Thoracic aorta (tissue), 2 donors: ENCODE measurements at regions not wholly inside any gene's neighbourhood (a gene's known extent, or its start where the extent isn't known, plus 50 kb on each side); places are given as distances from the start of the nearest gene placed in this dataset.

ENCODE experiments used
- ATAC-seq: fragments of 150-250 bp; one replicate; pipeline ENCODE4 v1.8.0; 2017; ENCODE audit warnings: low read depth; ENCODE audit not compliant: insufficient number of reproducible peaks, low FRiP score
- DNase-seq: peaks from one replicate; pipeline ENCODE4 v3.0.0-alpha.2; 2020; ENCODE audit warnings: low spot score
- H3K27ac ChIP-seq, 2 donors: fragments of 200-600 bp; sonication (generic); 1 replicate in 1 of 2; 2 replicates in 1 of 2; pipeline ENCODE4 v1.5.1; 2016; ENCODE audit warnings: mild to moderate bottlenecking in 2 of 2, moderate library complexity in 2 of 2
- H3K27me3 ChIP-seq: fragments of 200-600 bp; sonication (generic); replicated peaks from 2 replicates; pipeline ENCODE4 v1.6.0; 2016; ENCODE audit warnings: mild to moderate bottlenecking; ENCODE audit not compliant: insufficient read depth
- H3K36me3 ChIP-seq: fragments of 200-600 bp; sonication (generic); one replicate; pipeline ENCODE4 v1.5.1; 2016
- H3K4me1 ChIP-seq, 2 donors: fragments of 200-600 bp; sonication (generic); 1 replicate in 1 of 2; 2 replicates in 1 of 2; pipeline versions ENCODE4 v1.5.1 to v1.6.0; 2016; ENCODE audit warnings: low read depth in 2 of 2, mild to moderate bottlenecking in 1 of 2; ENCODE audit not compliant: control insufficient read depth in 1 of 2
- H3K4me3 ChIP-seq: fragments of 200-600 bp; sonication (generic); 2 replicates; pipeline ENCODE4 v1.5.1; 2016; ENCODE audit warnings: mild to moderate bottlenecking
- H3K9me3 ChIP-seq: fragments of 200-600 bp; sonication (generic); 2 replicates; pipeline ENCODE4 v1.5.1; 2016
- CTCF ChIP-seq: fragments of 200-600 bp; sonication (generic); IDR thresholded peaks from one replicate; pipeline ENCODE4 v1.5.1; 2019; ENCODE audit warnings: antibody characterized with exemption

GRCh38 chr2:128663371-128664050, 344.8 kb upstream of the HS6ST1 start:
- ATAC-seq (no peak), DNase-seq (no peak)
- Histone ChIP-seq H3K9me3 (no peaks in the 10 kb centered on the region), H3K4me1 (no peaks in the 10 kb centered on the region), H3K27me3 (no peaks in the 10 kb centered on the region), H3K4me3 (no peak overlapping the region), H3K27ac (no peak overlapping the region), H3K36me3 (no peaks in the 10 kb centered on the region)
- TF ChIP-seq CTCF, result no peak

- Histone ChIP-seq H3K27me3 (no peaks in the 10 kb centered on the region), H3K27ac (no peak overlapping the region), H3K9me3 (no peaks in the 10 kb centered on the region), H3K36me3 (no peaks in the 10 kb centered on the region), H3K4me3 (no peak overlapping the region), H3K4me1 (peaks cover 0 to under 1% of the 10 kb centered on the region in 2 donors)
- no peak for ATAC-seq
- TF ChIP-seq CTCF, result no peak
- DNase-seq, result no peak
These were observed 345.9 kb upstream of the HS6ST1 start for GRCh38 chr2:128664499-128664971.

GRCh38 chr2:128665113-128665512, 346.4 kb upstream of the HS6ST1 start:
- no peak for ATAC-seq
- no peak for TF ChIP-seq CTCF
- H3K27ac ChIP-seq, result no peak overlapping the region
- peaks cover 5 to 6% of the 10 kb centered on the region in 2 donors for H3K4me1 ChIP-seq
- no peaks in the 10 kb centered on the region for H3K36me3 ChIP-seq
- H3K9me3 ChIP-seq, result no peaks in the 10 kb centered on the region
- H3K4me3 ChIP-seq, result no peak overlapping the region
- no peak for DNase-seq
- H3K27me3 ChIP-seq, result no peaks in the 10 kb centered on the region

GRCh38 chr2:128666596-128666995, 347.9 kb upstream of the HS6ST1 start:
- Histone ChIP-seq H3K4me3 (no peak overlapping the region), H3K27me3 (no peaks in the 10 kb centered on the region), H3K4me1 (peaks cover 10 to 14% of the 10 kb centered on the region in 2 donors), H3K9me3 (no peaks in the 10 kb centered on the region), H3K36me3 (no peaks in the 10 kb centered on the region), H3K27ac (no peak overlapping the region)
- no peak for DNase-seq
- TF ChIP-seq CTCF, result no peak
- no peak for ATAC-seq

- DNase-seq (no peak), ATAC-seq (no peak)
- H3K4me3 ChIP-seq, result no peak overlapping the region
- H3K36me3 ChIP-seq, result no peaks in the 10 kb centered on the region
- no peaks in the 10 kb centered on the region for H3K27me3 ChIP-seq
- H3K4me1 ChIP-seq, result peaks cover 10 to 14% of the 10 kb centered on the region in 2 donors
- H3K27ac ChIP-seq, result no peak overlapping the region
- H3K9me3 ChIP-seq, result no peaks in the 10 kb centered on the region
- TF ChIP-seq CTCF, result no peak
These were observed 348.7 kb upstream of the HS6ST1 start for GRCh38 chr2:128667391-128667790.
